ENCODE measurements at regions not wholly inside any gene's neighbourhood (a gene's known extent, or its start where the extent isn't known, plus 50 kb on each side); places are given as distances from the start of the nearest gene placed in this dataset.

DNA sequence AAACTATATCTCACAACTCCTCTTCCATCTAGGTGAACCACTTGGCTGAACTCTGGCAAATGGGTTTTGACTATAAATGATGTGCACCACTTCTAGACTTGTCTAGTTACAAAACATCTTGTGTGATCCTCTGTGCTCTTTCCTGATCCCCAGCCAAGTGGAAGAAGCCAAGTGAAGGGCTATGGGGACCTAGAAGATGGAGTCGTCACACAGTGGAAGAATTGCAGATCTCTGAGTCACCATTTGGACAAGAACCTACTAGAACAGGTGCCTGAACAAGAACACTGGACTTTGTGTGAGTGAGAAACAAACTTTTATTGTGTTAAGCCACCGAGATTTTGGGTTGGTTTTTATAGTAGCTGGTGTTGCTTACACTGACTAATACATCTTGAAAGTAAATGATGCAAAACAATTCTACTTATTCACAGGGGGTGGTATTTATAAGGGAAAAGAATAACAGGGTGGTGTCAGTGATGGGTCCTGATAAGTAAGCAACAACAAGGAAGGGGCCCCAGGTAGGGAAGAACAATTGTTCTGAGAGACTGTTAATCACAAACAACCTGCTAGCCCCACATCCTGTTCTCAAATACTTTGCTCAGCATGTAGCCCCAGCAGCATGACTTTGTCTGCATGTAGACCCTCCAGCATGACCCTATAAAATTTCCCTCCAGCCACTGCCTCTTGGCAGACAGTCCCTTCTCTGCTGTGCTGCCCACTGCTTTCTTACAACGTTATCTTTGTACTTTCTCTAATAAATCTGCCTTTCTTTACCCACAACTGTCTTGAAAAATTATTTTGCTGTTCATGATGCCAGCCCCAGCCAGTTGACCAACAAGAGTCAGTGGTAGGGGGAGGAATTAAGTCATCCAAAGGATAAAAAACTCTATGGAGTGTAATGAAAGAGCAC is 280.7 kb upstream of the PLET1 start:
- no peak overlapping the region for H3K4me3 ChIP-seq (ENCODE audit: low read depth, low read length)
- TF ChIP-seq CTCF (IDR thresholded peaks at IDR 0.05; ENCODE audit: low read depth, low read length), result no peak
- in situ Hi-C loops (cut with HindIII; ENCODE audit: low sequenced_read_pairs), result no loop called here
- no peak for DNase-seq (ENCODE audit: low read depth, low spot score)

GRCh38 chr11:112542479-112542878 is 281.8 kb upstream of the PLET1 start:
- no peak for TF ChIP-seq CTCF (IDR thresholded peaks at IDR 0.05; ENCODE audit: low read depth, low read length)
- no peak for DNase-seq (ENCODE audit: low read depth, low spot score)
- H3K4me3 ChIP-seq (ENCODE audit: low read depth, low read length), result no peak overlapping the region
- in situ Hi-C loops (cut with HindIII; ENCODE audit: low sequenced_read_pairs), result no loop called here

DNA sequence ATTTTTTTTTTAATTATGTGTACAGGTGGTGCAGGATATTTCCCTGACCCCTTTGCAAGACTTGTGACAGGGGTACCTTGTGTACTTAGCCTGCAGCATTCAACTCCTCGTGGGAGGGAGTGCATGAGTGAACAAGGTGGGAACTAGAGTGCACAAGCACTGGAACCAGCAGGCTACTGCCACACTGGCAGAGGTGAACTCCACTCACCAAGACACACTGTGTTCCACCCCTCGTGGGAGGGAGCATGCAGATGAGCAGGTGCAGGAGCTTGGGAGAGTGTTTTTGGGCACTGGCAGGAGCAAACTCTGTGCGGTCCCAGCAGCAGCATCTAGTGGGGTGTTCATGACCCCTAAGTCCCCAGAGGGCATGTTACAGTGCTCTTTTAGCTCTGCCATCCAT is 282.7 kb upstream of the PLET1 start:
- no peak for DNase-seq (ENCODE audit: low read depth, low spot score)
- no peak for TF ChIP-seq CTCF (IDR thresholded peaks at IDR 0.05; ENCODE audit: low read depth, low read length)
- no peak overlapping the region for H3K4me3 ChIP-seq (ENCODE audit: low read depth, low read length)
- in situ Hi-C loops (cut with HindIII; ENCODE audit: low sequenced_read_pairs), result no loop called here

DNA sequence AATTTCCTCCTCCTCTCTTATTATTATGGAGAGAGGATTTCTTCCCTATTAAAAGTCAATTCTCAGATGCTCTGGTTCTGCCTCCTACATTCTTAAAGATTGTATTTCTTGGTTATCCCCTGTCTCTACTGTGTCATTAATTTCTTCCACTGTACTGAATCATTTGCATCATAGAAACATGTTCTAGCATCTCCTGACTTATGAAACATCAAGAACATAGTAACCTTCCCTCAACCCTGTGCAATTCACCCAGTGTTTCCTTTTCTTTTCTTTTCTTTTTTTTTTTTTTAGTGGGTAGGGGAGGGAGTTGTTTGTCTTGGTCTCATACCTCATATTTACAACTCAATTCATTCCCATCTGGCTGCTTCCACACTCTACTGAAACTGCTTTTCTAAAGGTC is 288.0 kb upstream of the PLET1 start:
- DNase-seq (ENCODE audit: low read depth, low spot score), result no peak
- in situ Hi-C loops (cut with HindIII; ENCODE audit: low sequenced_read_pairs), result no loop called here
- H3K4me3 ChIP-seq (ENCODE audit: low read depth, low read length), result no peak overlapping the region
- no peak for TF ChIP-seq CTCF (IDR thresholded peaks at IDR 0.05; ENCODE audit: low read depth, low read length)

DNA sequence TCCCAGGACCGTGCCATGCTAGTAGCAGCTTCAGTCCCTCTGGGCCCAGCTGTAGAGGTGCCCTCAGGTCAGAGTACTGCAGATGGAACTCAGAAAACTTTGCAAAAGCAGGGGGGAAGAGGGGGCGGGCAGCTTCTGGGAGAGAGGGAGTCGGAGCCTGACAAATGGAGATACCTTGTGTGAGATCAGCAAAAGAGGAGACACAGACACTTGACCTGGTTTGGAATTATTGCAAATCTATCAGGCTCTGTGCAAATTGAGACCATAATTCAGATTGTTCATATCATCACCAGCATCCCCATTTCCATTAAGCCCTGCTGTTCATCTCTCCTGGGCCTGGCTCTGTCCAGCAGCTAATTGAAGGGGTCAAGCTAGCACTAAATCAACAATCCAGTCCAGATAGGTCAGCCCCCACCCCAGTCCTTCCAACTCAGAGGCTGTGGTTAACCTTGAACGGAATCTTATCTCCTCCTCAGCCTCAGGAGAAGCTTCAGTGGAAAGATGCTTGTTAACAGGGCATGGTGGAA is 292.6 kb upstream of the PLET1 start:
- DNase-seq (ENCODE audit: low read depth, low spot score), result no peak
- in situ Hi-C loops (cut with HindIII; ENCODE audit: low sequenced_read_pairs), result no loop called here
- TF ChIP-seq CTCF (IDR thresholded peaks at IDR 0.05; ENCODE audit: low read depth, low read length), result no peak
- no peak overlapping the region for H3K4me3 ChIP-seq (ENCODE audit: low read depth, low read length)

DNA sequence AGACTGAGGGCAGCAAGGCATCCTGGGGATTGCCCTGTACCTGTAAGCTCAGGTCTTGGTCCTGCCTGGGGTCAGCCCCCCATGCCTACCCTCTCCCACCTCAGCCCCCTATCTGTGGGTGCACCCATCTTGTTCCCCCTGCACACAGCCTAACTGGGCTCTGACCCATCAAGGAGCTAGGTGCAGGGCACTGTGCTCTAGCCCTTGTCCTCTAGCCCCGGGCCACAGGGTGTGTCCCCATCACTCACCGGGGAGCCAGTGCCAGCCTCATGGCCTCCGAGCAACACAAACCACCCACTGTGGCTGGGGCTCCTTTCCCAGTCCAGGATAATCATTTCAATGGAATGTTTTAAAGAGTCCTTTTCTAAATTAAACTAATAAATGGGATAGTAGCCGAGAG is 293.9 kb upstream of the PLET1 start:
- in situ Hi-C loops (cut with HindIII; ENCODE audit: low sequenced_read_pairs), result no loop called here
- H3K4me3 ChIP-seq (ENCODE audit: low read depth, low read length), result no peak overlapping the region
- no peak for TF ChIP-seq CTCF (IDR thresholded peaks at IDR 0.05; ENCODE audit: low read depth, low read length)
- no peak for DNase-seq (ENCODE audit: low read depth, low spot score)
